ENCODE measurements at regions not wholly inside any gene's neighbourhood (a gene's known extent, or its start where the extent isn't known, plus 50 kb on each side); places are given as distances from the start of the nearest gene placed in this dataset.

- TF ChIP-seq ZNF780A (CRISPR knock-in tag; IDR thresholded peaks at IDR 0.05): no peak
- no peak for TF ChIP-seq BRCA1 (CRISPR knock-in tag; IDR thresholded peaks at IDR 0.05)
- no peak for TF ChIP-seq CTCF (CRISPR knock-in tag; IDR thresholded peaks at IDR 0.05)
Observed at GRCh38 chr7:110387689-110388088, 703.2 kb upstream of the LRRN3 start.
